ENCODE measurements at regions not wholly inside any gene's neighbourhood (a gene's known extent, or its start where the extent isn't known, plus 50 kb on each side); places are given as distances from the start of the nearest gene placed in this dataset.

DNA sequence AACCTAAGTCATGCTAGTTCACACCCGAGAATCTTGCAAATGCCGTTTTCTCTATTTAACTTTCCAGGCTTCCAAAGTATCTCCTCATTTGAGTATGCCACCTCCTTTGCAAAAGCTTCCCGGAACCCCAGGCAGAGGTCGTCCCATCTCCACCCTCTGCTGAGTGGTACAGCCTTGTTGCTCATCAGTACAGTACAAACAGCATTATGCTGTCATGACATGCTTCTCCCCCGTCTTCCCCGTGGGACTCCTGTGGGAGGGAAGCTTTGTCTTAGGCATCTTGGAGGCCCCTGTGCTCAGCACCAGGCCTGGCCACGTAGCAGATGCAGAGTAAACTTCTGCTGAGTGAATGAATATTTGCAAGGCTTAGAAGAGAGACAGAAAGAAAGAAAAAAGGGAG lies 102.7 kb downstream of the CDCA7 start:
- TF ChIP-seq, protein P1, sequence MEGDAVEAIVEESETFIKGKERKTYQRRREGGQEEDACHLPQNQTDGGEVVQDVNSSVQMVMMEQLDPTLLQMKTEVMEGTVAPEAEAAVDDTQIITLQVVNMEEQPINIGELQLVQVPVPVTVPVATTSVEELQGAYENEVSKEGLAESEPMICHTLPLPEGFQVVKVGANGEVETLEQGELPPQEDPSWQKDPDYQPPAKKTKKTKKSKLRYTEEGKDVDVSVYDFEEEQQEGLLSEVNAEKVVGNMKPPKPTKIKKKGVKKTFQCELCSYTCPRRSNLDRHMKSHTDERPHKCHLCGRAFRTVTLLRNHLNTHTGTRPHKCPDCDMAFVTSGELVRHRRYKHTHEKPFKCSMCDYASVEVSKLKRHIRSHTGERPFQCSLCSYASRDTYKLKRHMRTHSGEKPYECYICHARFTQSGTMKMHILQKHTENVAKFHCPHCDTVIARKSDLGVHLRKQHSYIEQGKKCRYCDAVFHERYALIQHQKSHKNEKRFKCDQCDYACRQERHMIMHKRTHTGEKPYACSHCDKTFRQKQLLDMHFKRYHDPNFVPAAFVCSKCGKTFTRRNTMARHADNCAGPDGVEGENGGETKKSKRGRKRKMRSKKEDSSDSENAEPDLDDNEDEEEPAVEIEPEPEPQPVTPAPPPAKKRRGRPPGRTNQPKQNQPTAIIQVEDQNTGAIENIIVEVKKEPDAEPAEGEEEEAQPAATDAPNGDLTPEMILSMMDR (IDR thresholded peaks at IDR 0.05; ENCODE audit: insufficient read depth, low read length), result no peak
- no peak for TF ChIP-seq POLR2AphosphoS5 (IDR thresholded peaks at IDR 0.05; ENCODE audit: low read depth)
